HEK293 (cell line): ENCODE measurements at regions not wholly inside any gene's neighbourhood (a gene's known extent, or its start where the extent isn't known, plus 50 kb on each side); places are given as distances from the start of the nearest gene placed in this dataset.

ENCODE experiments used
- CTCF ChIA-PET: fragments of 350-600 bp; formaldehyde crosslinking; extraction: SDS; loops from one replicate; lab custom pipeline; 2021; ENCODE audit warnings: antibody characterized with exemption; lab: Yijun Ruan, JAX
- POLR2A ChIA-PET: fragments of 300-600 bp; formaldehyde crosslinking; extraction: SDS; loops from one replicate; lab custom pipeline; 2020; ENCODE audit warnings: antibody characterized with exemption, inconsistent platforms; lab: Yijun Ruan, JAX
- H3K27ac ChIP-seq: fragments of 200-500 bp; sonication (Bioruptor generic); 2 replicates; pipeline ENCODE4 v1.5.1; 2014; ENCODE audit warnings: low read depth, low read length, control low read depth, inconsistent platforms; ENCODE audit errors: extremely low read depth
- H3K36me3 ChIP-seq, 2 experiments: fragments of 200-500 bp in 1 of 2; sonication (Bioruptor generic) in 1 of 2; 1 replicate in 1 of 2; 2 replicates in 1 of 2; pipeline ENCODE4 v1.5.1; 2014 to 2017; ENCODE audit warnings: inconsistent platforms in 2 of 2, low read length in 2 of 2; ENCODE audit not compliant: control insufficient read depth in 2 of 2, insufficient read depth in 1 of 2
- H3K4me1 ChIP-seq: fragments of 200-500 bp; sonication (Bioruptor generic); 2 replicates; pipeline ENCODE4 v1.5.1; 2014; ENCODE audit warnings: mild to moderate bottlenecking, low read length, inconsistent platforms; ENCODE audit not compliant: control insufficient read depth, insufficient read depth
- H3K4me3 ChIP-seq: 2 replicates; pipeline ENCODE4 v1.5.1; 2011; ENCODE audit warnings: low read depth, mild to moderate bottlenecking, control low read depth, low read length, moderate library complexity
- H3K9me3 ChIP-seq: fragments of 200-500 bp; sonication (Bioruptor generic); 2 replicates; pipeline ENCODE4 v1.5.1; 2014; ENCODE audit warnings: low read depth, low read length, inconsistent platforms; ENCODE audit not compliant: control insufficient read depth, insufficient read depth
- REPIN1 ChIP-seq: fragments of 450-650 bp; formaldehyde crosslinking; IDR thresholded peaks from 2 replicates; pipeline ENCODE4 v1.5.1; 2017; ENCODE audit warnings: missing biosample characterization, missing genetic modification characterization, low read depth
- SALL2 ChIP-seq: fragments of 450-650 bp; formaldehyde crosslinking; IDR thresholded peaks from 2 replicates; pipeline ENCODE4 v1.5.0; 2017; ENCODE audit warnings: missing biosample characterization, mild to moderate bottlenecking, missing genetic modification characterization, borderline replicate concordance
- SP2 ChIP-seq: fragments of 450-650 bp; formaldehyde crosslinking; IDR thresholded peaks from 2 replicates; pipeline ENCODE4 v1.5.1; 2016; ENCODE audit warnings: missing biosample characterization, missing genetic modification characterization
- ZBTB7A ChIP-seq: fragments of 450-650 bp; formaldehyde crosslinking; IDR thresholded peaks from 2 replicates; pipeline ENCODE4 v1.5.1; 2016; ENCODE audit warnings: low read depth, missing biosample characterization, missing genetic modification characterization
- ZNF140 ChIP-seq: fragments of 450-650 bp; formaldehyde crosslinking; IDR thresholded peaks from 2 replicates; pipeline ENCODE4 v1.5.1; 2016; ENCODE audit warnings: missing biosample characterization, missing genetic modification characterization
- ZNF146 ChIP-seq: fragments of 450-650 bp; formaldehyde crosslinking; IDR thresholded peaks from 2 replicates; pipeline ENCODE4 v1.5.1; 2016; ENCODE audit warnings: missing biosample characterization, missing genetic modification characterization
- ZNF155 ChIP-seq: fragments of 450-650 bp; formaldehyde crosslinking; IDR thresholded peaks from 2 replicates; pipeline ENCODE4 v1.5.1; 2016; ENCODE audit warnings: missing biosample characterization, missing genetic modification characterization
- ZNF211 ChIP-seq: fragments of 450-650 bp; formaldehyde crosslinking; IDR thresholded peaks from 2 replicates; pipeline ENCODE4 v1.5.1; 2016; ENCODE audit warnings: low read depth, missing biosample characterization, missing genetic modification characterization
- ZNF223 ChIP-seq: fragments of 450-650 bp; formaldehyde crosslinking; IDR thresholded peaks from 2 replicates; pipeline ENCODE4 v1.5.1; 2016; ENCODE audit warnings: missing biosample characterization, missing genetic modification characterization
- ZNF366 ChIP-seq: fragments of 450-650 bp; formaldehyde crosslinking; conservative IDR thresholded peaks from 2 replicates; pipeline ENCODE4 v1.5.1; 2016; ENCODE audit warnings: missing biosample characterization, missing genetic modification characterization
- ZNF610 ChIP-seq: fragments of 450-650 bp; formaldehyde crosslinking; IDR thresholded peaks from 2 replicates; pipeline ENCODE4 v1.5.1; 2016; ENCODE audit warnings: missing biosample characterization, missing genetic modification characterization, borderline replicate concordance
- ZNF629 ChIP-seq: fragments of 450-650 bp; formaldehyde crosslinking; IDR thresholded peaks from 2 replicates; pipeline ENCODE4 v1.5.1; 2017; ENCODE audit warnings: missing biosample characterization, missing genetic modification characterization
- ZNF670 ChIP-seq: fragments of 450-650 bp; formaldehyde crosslinking; IDR thresholded peaks from 2 replicates; pipeline ENCODE4 v1.5.1; 2016; ENCODE audit warnings: missing biosample characterization, missing genetic modification characterization, low read depth
- ZNF677 ChIP-seq: fragments of 450-650 bp; IDR thresholded peaks from 2 replicates; pipeline ENCODE4 v1.5.0; 2018; ENCODE audit warnings: missing biosample characterization, mild to moderate bottlenecking, missing genetic modification characterization, moderate library complexity
- TF ChIP-seq, protein P1 (sequence below): fragments of 450-650 bp; IDR thresholded peaks from 2 replicates; pipeline ENCODE4 v1.5.1; 2018; ENCODE audit warnings: missing biosample characterization, mild to moderate bottlenecking, missing genetic modification characterization
- TF ChIP-seq, protein P2 (sequence below): fragments of 450-650 bp; formaldehyde crosslinking; IDR thresholded peaks from 2 replicates; pipeline ENCODE4 v1.5.1; 2016; ENCODE audit warnings: missing biosample characterization, missing genetic modification characterization
- TF ChIP-seq, protein P3 (sequence below): fragments of 450-650 bp; formaldehyde crosslinking; IDR thresholded peaks from 2 replicates; pipeline ENCODE4 v1.5.1; 2016; ENCODE audit warnings: missing biosample characterization, missing genetic modification characterization
- TF ChIP-seq, protein P4 (sequence below): fragments of 450-650 bp; formaldehyde crosslinking; IDR thresholded peaks from 2 replicates; pipeline ENCODE4 v1.5.1; 2017; ENCODE audit warnings: missing biosample characterization, mild to moderate bottlenecking, missing genetic modification characterization, moderate library complexity

DNA sequence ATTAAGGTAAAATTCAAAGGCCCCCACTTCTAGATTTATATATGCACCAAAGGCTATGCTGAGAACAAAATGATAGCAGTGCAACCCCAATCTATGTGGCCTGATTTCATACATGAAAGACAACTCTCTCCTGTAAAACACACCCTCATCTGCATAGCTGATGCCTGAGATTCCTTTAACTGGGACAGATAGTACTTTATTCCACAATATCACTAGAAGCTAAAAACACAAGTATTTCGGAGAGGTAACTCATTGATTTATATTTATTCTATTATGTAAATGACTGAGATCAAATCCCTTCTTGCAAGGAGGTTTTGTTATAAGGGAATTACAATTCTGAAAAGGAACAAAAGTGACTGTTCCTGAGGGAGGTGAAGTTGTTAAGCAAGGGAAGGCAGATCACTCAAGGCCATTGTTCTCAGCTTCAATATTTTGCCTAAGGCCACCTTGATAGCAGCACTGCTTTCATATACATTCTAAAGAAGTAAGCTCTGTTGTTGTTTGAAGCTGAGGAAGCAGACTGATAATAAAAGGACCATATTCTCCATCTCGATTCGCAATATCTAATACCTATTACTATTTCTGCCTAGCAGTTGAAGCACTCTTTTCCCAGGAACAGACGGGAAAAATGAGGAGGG lies 471.0 kb upstream of the CDH7 start:
- Histone ChIP-seq H3K4me1 (no peaks in the 10 kb centered on the region), H3K36me3 (no peaks in the 10 kb centered on the region), H3K27ac (no peak overlapping the region), H3K4me3 (no peak overlapping the region), H3K9me3 (no peaks in the 10 kb centered on the region)
- CTCF ChIA-PET = no interaction called here
- POLR2A ChIA-PET = no interaction called here
- TF ChIP-seq ZNF670 (tag by site-specific recombination) (no peak), ZBTB7A (tag by site-specific recombination) (no peak), SALL2 (tag by site-specific recombination) (no peak), ZNF629 (tag by site-specific recombination) (no peak), REPIN1 (tag by site-specific recombination) (no peak), ZNF610 (tag by site-specific recombination) (no peak), ZNF366 (no peak), ZNF155 (no peak), ZNF211 (tag by site-specific recombination) (no peak), ZNF223 (tag by site-specific recombination) (no peak), ZNF140 (tag by site-specific recombination) (no peak), ZNF677 (tag by site-specific recombination) (no peak), ZNF146 (tag by site-specific recombination) (no peak), SP2 (tag by site-specific recombination) (no peak)
- TF ChIP-seq, protein P1, sequence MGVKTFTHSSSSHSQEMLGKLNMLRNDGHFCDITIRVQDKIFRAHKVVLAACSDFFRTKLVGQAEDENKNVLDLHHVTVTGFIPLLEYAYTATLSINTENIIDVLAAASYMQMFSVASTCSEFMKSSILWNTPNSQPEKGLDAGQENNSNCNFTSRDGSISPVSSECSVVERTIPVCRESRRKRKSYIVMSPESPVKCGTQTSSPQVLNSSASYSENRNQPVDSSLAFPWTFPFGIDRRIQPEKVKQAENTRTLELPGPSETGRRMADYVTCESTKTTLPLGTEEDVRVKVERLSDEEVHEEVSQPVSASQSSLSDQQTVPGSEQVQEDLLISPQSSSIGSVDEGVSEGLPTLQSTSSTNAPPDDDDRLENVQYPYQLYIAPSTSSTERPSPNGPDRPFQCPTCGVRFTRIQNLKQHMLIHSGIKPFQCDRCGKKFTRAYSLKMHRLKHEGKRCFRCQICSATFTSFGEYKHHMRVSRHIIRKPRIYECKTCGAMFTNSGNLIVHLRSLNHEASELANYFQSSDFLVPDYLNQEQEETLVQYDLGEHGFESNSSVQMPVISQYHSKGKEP (tag by site-specific recombination) = no peak
- TF ChIP-seq, protein P2, sequence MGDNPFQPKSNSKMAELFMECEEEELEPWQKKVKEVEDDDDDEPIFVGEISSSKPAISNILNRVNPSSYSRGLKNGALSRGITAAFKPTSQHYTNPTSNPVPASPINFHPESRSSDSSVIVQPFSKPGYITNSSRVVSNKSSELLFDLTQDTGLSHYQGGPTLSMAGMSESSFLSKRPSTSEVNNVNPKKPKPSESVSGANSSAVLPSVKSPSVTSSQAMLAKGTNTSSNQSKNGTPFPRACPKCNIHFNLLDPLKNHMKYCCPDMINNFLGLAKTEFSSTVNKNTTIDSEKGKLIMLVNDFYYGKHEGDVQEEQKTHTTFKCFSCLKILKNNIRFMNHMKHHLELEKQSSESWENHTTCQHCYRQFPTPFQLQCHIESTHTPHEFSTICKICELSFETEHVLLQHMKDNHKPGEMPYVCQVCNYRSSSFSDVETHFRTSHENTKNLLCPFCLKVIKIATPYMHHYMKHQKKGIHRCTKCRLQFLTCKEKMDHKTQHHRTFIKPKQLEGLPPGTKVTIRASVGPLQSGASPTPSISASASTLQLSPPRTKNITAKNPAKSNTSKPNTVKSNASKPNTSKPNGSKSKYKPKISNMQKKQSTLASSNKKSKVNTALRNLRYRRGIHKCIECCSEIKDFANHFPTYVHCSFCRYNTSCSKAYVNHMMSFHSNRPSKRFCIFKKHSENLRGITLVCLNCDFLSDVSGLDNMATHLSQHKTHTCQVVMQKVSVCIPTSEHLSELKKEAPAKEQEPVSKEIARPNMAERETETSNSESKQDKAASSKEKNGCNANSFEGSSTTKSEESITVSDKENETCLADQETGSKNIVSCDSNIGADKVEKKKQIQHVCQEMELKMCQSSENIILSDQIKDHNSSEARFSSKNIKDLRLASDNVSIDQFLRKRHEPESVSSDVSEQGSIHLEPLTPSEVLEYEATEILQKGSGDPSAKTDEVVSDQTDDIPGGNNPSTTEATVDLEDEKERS (tag by site-specific recombination) = no peak
- TF ChIP-seq, protein P3, sequence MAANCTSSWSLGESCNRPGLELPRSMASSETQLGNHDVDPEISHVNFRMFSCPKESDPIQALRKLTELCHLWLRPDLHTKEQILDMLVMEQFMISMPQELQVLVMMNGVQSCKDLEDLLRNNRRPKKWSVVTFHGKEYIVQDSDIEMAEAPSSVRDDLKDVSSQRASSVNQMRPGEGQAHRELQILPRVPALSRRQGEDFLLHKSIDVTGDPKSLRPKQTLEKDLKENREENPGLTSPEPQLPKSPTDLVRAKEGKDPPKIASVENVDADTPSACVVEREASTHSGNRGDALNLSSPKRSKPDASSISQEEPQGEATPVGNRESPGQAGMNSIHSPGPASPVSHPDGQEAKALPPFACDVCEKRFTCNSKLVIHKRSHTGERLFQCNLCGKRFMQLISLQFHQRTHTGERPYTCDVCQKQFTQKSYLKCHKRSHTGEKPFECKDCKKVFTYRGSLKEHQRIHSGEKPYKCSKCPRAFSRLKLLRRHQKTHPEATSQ = no peak
- TF ChIP-seq, protein P4, sequence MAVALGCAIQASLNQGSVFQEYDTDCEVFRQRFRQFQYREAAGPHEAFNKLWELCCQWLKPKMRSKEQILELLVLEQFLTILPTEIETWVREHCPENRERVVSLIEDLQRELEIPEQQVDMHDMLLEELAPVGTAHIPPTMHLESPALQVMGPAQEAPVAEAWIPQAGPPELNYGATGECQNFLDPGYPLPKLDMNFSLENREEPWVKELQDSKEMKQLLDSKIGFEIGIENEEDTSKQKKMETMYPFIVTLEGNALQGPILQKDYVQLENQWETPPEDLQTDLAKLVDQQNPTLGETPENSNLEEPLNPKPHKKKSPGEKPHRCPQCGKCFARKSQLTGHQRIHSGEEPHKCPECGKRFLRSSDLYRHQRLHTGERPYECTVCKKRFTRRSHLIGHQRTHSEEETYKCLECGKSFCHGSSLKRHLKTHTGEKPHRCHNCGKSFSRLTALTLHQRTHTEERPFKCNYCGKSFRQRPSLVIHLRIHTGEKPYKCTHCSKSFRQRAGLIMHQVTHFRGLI = no peak
